Stimulated activated CD8-positive, alpha-beta memory T cell treated with anti-CD3 and anti-CD28 coated beads, Interleukin-4, amount 100 ng/mL, for 48 hours (primary cell): ENCODE measurements at regions not wholly inside any gene's neighbourhood (a gene's known extent, or its start where the extent isn't known, plus 50 kb on each side); places are given as distances from the start of the nearest gene placed in this dataset.
A peak's percentile ranks its signal among the peaks of the same experiment; 100 is the strongest.
"Not testable (repeated sequence)": the region's sequence is repeated elsewhere in the genome, so short reads cannot be mapped to it uniquely, and the experiment has no call there.

Source experiments
- DNase-seq: peaks from one replicate; pipeline ENCODE4 v3.0.0-alpha.2; 2020

- no peak for DNase-seq
These were observed 434.1 kb downstream of the ZNF536 start for GRCh38 chr19:30806311-30806710.

- DNase-seq: no peak
These were observed 432.6 kb downstream of the ZNF536 start for GRCh38 chr19:30804751-30805150.

GRCh38 chr19:30804333-30804732 is 432.1 kb downstream of the ZNF536 start:
- DNase-seq: not testable (repeated sequence)

- DNase-seq: no peak
These were observed 430.3 kb downstream of the ZNF536 start for GRCh38 chr19:30802424-30803013.

- peak; percentile 58 for DNase-seq
These were observed 427.9 kb downstream of the ZNF536 start for GRCh38 chr19:30799865-30800755.

- no peak for DNase-seq
These were observed 423.5 kb downstream of the ZNF536 start for GRCh38 chr19:30795727-30796126.

- no peak for DNase-seq
These were observed 420.6 kb downstream of the ZNF536 start for GRCh38 chr19:30792561-30793505.

- no peak for DNase-seq
These were observed 418.9 kb downstream of the ZNF536 start for GRCh38 chr19:30791088-30791487.

- no peak for DNase-seq
These were observed 418.0 kb downstream of the ZNF536 start for GRCh38 chr19:30790056-30790680.

GRCh38 chr19:30788105-30788765 is 416.1 kb downstream of the ZNF536 start:
- DNase-seq: no peak

GRCh38 chr19:30785458-30786137 is 413.4 kb downstream of the ZNF536 start:
- no peak for DNase-seq

GRCh38 chr19:30784850-30785457 is 412.8 kb downstream of the ZNF536 start:
- peak; percentile 77 for DNase-seq

GRCh38 chr19:30783936-30784335 is 411.8 kb downstream of the ZNF536 start:
- DNase-seq: no peak

- DNase-seq: no peak
These were observed 411.0 kb downstream of the ZNF536 start for GRCh38 chr19:30783212-30783611.

- DNase-seq: no peak
These were observed 409.3 kb downstream of the ZNF536 start for GRCh38 chr19:30781519-30781918.

GRCh38 chr19:30781047-30781446 is 408.9 kb downstream of the ZNF536 start:
- DNase-seq: no peak

GRCh38 chr19:30780456-30780855 is 408.3 kb downstream of the ZNF536 start:
- DNase-seq: no peak

- DNase-seq: no peak
These were observed 407.8 kb downstream of the ZNF536 start for GRCh38 chr19:30780032-30780431.

GRCh38 chr19:30778961-30779715 is 407.0 kb downstream of the ZNF536 start:
- DNase-seq: no peak

- DNase-seq: no peak
These were observed 405.9 kb downstream of the ZNF536 start for GRCh38 chr19:30778061-30778460.
